Tibial artery (tissue), 4 donors: ENCODE measurements at regions not wholly inside any gene's neighbourhood (a gene's known extent, or its start where the extent isn't known, plus 50 kb on each side); places are given as distances from the start of the nearest gene placed in this dataset.
A peak's percentile ranks its signal among the peaks of the same experiment; 100 is the strongest.

Experiments
- DNase-seq, 2 donors: peaks; one replicate each; pipeline ENCODE4 v3.0.0-alpha.2; 2019
- H3K27ac ChIP-seq, 2 donors: fragments of 200-600 bp; sonication (generic) in 1 of 2; 1 replicate in 1 of 2; 2 replicates in 1 of 2; pipeline ENCODE4 v1.5.1; 2018 to 2019; ENCODE audit warnings: mild to moderate bottlenecking in 1 of 2
- H3K27me3 ChIP-seq, 2 donors: fragments of 200-600 bp; sonication (generic) in 1 of 2; one replicate each; pipeline versions ENCODE4 v1.5.1 to v1.6.0; 2016 to 2019
- H3K36me3 ChIP-seq, 3 donors: fragments of 200-600 bp; sonication (generic) in 2 of 3; one replicate each; pipeline ENCODE4 v1.5.1; 2016 to 2019; ENCODE audit warnings: mild to moderate bottlenecking in 2 of 3
- H3K4me1 ChIP-seq, 4 donors: fragments of 200-600 bp; sonication (generic) in 2 of 4; 1 replicate in 3 of 4; 2 replicates in 1 of 4; pipeline ENCODE4 v1.5.1; 2016 to 2019
- H3K4me3 ChIP-seq, 2 donors: fragments of 200-600 bp; sonication (generic) in 1 of 2; 1 replicate in 1 of 2; 2 replicates in 1 of 2; pipeline ENCODE4 v1.5.1; 2018 to 2019; ENCODE audit warnings: mild to moderate bottlenecking in 2 of 2
- H3K9me3 ChIP-seq, 3 donors: fragments of 200-600 bp; sonication (generic) in 1 of 3; one replicate each; pipeline ENCODE4 v1.5.1; 2016 to 2019
- intact Hi-C: fragments of 100-400 bp; cut with DNase I; formaldehyde crosslinking; loops from one replicate; pipeline ENCODE4 v1.15.0; 2023; ENCODE audit warnings: low total_unique reads
- TF ChIP-seq, protein P1 (sequence below), 2 experiments: fragments of 200-600 bp in 1 of 2; fragments of 450-650 bp in 1 of 2; IDR thresholded peaks; one replicate each; pipeline ENCODE4 v1.5.1; 2017 to 2019; ENCODE audit warnings: antibody characterized with exemption in 2 of 2, mild to moderate bottlenecking in 1 of 2, moderate library complexity in 1 of 2

DNA sequence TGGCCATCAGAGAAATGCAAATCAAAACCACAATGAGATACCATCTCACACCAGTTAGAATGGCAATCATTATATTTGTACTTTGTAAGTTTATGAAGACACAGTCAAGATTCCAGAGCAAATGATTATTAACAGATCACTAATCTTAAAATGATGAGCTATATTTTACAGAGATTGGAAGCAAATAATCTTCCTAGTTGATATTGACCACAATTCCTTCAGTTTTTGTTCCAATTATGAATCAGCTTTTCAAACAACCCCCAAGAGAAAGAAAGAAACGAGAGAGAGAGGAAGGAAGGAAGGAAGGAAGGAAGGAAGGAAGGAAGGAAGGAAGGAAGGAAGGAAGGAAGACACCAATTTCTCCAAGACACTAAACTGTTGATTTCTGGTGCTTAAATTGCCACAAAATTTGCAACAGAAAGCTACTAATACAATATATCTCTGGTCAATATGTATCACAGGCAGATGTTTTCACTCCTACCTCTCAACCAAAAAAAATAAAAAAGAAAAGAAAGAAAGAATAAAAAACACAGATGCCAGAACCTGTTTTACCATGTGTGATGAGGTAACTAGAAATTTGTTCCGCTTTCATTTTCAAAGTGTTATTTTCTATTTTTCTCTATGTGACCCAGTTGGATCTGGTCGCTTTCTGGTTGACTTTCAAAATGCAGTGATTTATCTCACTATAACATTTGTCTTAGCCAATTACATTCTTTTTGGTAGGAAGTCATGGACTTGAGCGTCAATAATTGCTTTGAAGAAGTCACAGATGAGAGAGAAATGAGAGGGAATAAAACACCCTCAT lies 1609.6 kb downstream of the SI start:
- no peaks in the 10 kb centered on the region for H3K4me1 ChIP-seq
- intact Hi-C loops, result no loop called here
- no peaks in the 10 kb centered on the region for H3K9me3 ChIP-seq
- H3K36me3 ChIP-seq, result no peaks in the 10 kb centered on the region
- no peak for DNase-seq
- H3K27ac ChIP-seq, result no peak overlapping the region
- no peak overlapping the region for H3K4me3 ChIP-seq
- no peaks in the 10 kb centered on the region for H3K27me3 ChIP-seq
- TF ChIP-seq, protein P1, sequence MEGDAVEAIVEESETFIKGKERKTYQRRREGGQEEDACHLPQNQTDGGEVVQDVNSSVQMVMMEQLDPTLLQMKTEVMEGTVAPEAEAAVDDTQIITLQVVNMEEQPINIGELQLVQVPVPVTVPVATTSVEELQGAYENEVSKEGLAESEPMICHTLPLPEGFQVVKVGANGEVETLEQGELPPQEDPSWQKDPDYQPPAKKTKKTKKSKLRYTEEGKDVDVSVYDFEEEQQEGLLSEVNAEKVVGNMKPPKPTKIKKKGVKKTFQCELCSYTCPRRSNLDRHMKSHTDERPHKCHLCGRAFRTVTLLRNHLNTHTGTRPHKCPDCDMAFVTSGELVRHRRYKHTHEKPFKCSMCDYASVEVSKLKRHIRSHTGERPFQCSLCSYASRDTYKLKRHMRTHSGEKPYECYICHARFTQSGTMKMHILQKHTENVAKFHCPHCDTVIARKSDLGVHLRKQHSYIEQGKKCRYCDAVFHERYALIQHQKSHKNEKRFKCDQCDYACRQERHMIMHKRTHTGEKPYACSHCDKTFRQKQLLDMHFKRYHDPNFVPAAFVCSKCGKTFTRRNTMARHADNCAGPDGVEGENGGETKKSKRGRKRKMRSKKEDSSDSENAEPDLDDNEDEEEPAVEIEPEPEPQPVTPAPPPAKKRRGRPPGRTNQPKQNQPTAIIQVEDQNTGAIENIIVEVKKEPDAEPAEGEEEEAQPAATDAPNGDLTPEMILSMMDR (IDR thresholded peaks at IDR 0.05), result no peak

DNA sequence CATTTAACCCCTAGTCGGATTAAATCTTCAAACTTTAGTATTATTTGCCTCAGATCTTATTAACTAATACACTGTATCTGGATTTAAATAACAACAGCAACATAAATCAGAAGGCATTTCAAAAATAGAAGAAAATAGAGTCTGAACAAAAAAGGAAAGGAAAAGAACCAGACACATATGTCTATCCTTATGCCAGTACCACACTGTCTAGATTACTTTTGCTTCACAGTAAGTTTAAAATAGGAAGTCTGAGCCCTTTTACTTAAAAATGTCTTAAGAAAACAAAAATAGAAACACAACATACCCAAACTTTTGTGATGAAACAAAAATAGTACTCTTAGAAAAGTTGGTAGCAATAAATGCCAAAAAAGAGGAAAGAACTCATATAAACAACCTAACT lies 1615.8 kb downstream of the SI start:
- TF ChIP-seq, protein P1 (IDR thresholded peaks at IDR 0.05), result no peak

DNA sequence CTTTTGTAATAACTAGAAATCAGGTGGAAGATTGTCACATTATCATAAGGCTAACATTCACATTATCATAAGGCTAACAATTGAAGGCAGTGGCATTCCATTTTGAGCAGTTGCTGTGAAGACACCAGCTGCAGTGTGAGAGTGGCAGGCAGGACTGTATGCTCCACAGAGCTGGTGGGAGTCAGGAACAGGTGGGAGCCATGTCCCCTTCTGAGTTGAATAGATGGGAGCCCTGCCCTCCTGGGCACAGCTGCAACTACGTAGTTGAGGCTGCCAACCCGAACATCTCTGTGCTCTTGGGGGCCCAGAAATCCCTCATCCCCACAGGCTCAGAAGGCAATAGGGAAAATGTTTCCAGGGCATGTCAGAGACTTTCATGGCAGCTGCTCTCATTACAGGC lies 1627.6 kb downstream of the SI start:
- intact Hi-C loops, result no loop called here
- H3K27me3 ChIP-seq, result no peaks in the 10 kb centered on the region
- TF ChIP-seq, protein P1 (IDR thresholded peaks at IDR 0.05), result no peak
- no peak overlapping the region for H3K4me3 ChIP-seq
- H3K4me1 ChIP-seq, result peaks cover 0 to 8% (median 0%) of the 10 kb centered on the region in 4 donors
- peaks cover 0 to 8% (median 0%) of the 10 kb centered on the region in 3 donors for H3K9me3 ChIP-seq
- H3K27ac ChIP-seq, result no peak overlapping the region
- DNase-seq, result no peak
- no peaks in the 10 kb centered on the region for H3K36me3 ChIP-seq

More for the DNA sequence above, 1615.8 kb downstream of the SI start:
- no peaks in the 10 kb centered on the region for H3K27me3 ChIP-seq
- intact Hi-C loops, result no loop called here
- DNase-seq, result no peak
- H3K9me3 ChIP-seq, result no peaks in the 10 kb centered on the region
- H3K27ac ChIP-seq, result peak overlapping the region; percentile 48 to 64
- H3K36me3 ChIP-seq, result no peaks in the 10 kb centered on the region
- peaks cover 0 to 22% (median 2%) of the 10 kb centered on the region in 4 donors for H3K4me1 ChIP-seq
- H3K4me3 ChIP-seq, result peak overlapping the region in 1 of 2 donors; percentile 8

DNA sequence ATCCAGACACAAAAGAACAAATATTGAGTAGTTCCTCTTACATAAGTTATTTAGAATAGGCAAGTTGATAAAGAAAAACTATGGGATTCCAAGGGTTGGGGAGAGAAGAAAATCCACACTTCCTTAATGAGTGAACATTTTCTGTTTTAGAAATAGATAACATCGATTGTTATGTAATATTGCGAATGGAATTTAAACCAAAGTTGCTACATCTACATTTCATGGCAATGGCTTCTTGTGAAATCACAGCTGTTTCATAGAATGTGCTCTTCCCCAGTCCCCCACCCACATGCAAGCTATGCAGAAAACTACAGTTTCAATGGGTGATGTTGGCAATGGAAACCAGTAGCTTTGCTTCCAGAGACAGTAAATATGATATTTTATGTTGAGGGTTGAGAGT lies 1639.5 kb downstream of the SI start:
- TF ChIP-seq, protein P1 (IDR thresholded peaks at IDR 0.05), result no peak
- no peaks in the 10 kb centered on the region for H3K4me1 ChIP-seq
- H3K36me3 ChIP-seq, result no peaks in the 10 kb centered on the region
- no peak overlapping the region for H3K4me3 ChIP-seq
- H3K9me3 ChIP-seq, result no peaks in the 10 kb centered on the region
- intact Hi-C loops, result no loop called here
- no peak overlapping the region for H3K27ac ChIP-seq
- no peaks in the 10 kb centered on the region for H3K27me3 ChIP-seq
- DNase-seq, result no peak

DNA sequence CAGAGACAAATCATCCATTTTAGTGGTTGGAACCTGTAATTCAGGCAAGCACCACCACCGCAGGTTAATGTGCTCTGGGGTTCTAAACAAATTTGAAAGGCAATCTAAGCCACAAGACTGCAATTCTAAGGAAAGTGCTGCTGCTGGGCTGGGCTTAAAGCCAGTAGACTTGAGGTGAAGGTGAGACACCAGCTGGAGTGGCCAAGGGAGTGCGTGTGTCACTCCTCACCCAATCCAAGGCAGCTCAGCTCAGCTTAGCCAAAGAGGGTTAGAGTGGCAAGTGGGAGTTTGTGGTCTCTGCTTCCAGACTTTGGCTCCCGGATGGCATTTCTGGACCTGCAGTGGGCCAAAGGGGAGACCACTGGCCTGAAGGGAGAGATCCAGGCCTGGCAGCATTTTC lies 1655.6 kb downstream of the SI start:
- H3K9me3 ChIP-seq, result no peaks in the 10 kb centered on the region
- intact Hi-C loops, result no loop called here
- no peak overlapping the region for H3K4me3 ChIP-seq
- TF ChIP-seq, protein P1 (IDR thresholded peaks at IDR 0.05), result no peak
- H3K27ac ChIP-seq, result no peak overlapping the region
- no peaks in the 10 kb centered on the region for H3K27me3 ChIP-seq
- no peaks in the 10 kb centered on the region for H3K36me3 ChIP-seq
- no peak for DNase-seq
- no peaks in the 10 kb centered on the region for H3K4me1 ChIP-seq
